NOMO-1 treated with DMSO at 0.1 percent for 48 hours (cell line): ENCODE measurements at regions not wholly inside any gene's neighbourhood (a gene's known extent, or its start where the extent isn't known, plus 50 kb on each side); places are given as distances from the start of the nearest gene placed in this dataset.
"Not testable (repeated sequence)": the region's sequence is repeated elsewhere in the genome, so short reads cannot be mapped to it uniquely, and the experiment has no call there.

Source experiments
- DNase-seq: peaks from one replicate; lab custom pipeline; 2025; ENCODE audit not compliant: unreplicated experiment; lab: John Stamatoyannopoulos, UW

DNA sequence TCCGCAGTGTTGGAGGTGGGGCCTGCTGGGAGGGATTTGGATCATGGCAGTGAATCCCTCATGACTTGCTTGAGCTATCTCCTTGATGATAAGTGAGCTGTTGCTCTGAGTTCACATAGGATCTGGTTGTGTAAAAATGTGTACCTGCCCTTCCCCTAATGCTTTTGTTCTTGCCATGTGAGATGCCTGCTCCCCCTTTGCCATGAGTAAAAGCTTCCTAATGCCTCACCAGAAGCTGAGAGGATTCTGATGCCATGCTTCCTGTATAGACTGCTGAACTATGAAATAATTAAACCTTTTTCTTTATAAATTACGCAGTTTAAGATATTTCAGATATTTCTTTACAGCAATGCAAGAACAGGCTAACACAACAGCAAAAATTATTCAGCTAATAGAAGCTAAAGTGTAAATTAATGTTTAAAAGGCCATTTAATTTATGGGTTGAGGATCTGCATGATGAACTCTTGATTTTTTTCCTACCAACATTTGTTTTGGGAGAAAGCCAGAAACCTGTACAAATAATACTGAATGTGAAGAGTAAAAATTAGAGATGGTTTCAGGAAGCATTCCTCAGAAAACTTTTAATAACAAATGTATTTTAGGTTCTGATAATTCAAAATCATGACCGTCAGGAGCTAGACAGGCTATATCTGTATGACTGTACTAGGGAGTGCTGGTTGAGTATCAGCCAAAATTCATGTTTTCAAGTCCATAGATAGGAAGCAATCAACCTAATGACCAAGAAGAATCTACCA, 177.5 kb upstream of the GRIA4 start:
- DNase-seq: no peak

DNA sequence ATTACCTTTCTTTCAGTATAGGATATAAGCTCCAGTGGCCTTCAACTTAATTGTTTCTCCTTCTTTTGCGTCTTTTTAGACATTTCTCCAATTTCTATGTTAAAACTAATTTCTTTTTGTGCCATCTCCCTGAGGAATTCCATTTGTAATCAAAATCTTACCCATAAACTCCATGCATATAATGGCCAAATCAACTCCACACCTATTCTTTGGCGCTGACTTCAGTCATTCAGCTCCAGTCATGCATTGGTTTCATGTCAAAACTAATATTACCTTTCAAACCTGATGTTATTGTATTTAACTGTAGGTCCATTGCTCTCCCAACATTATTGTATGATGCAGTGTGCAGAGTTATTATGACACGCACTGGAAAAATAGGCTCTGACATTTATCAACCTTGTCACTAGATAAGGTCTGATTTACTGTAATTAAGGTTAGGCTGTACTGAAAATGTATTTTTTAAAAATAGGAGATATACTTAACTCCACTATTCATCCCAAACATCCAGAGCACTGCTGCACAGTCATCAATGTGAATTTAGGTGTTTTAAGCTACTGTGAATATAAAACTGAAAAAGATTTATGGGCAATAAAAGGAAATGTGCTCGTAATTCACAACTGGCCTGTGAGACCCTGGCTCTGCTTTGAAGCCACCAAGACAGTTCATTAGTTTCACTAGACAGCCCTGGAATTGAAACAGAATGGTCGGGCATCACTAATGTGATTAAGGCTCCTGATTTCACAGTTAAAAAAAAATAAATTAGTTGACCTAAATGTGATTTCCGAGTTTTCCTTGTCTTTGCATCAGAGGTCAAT, 180.6 kb upstream of the GRIA4 start:
- no peak for DNase-seq

DNA sequence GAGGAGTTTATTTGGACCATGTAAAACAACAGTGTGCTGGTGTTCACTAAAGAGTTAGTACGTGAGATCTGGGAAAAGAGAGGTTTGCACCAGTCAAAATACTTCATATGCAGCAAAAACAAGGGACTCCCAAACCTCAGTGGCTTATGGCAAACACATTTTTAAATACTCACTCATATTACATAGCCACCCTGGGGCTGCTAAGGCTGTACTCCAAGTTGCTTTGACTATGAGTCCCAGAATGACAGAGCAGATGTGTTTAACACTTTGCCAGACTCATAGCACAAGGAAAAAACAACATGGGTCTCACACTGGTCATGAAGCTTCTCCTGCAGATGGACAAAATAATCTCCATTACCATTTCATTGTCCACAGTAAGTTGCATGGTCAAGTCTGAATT, 202.8 kb upstream of the GRIA4 start:
- DNase-seq: no peak

DNA sequence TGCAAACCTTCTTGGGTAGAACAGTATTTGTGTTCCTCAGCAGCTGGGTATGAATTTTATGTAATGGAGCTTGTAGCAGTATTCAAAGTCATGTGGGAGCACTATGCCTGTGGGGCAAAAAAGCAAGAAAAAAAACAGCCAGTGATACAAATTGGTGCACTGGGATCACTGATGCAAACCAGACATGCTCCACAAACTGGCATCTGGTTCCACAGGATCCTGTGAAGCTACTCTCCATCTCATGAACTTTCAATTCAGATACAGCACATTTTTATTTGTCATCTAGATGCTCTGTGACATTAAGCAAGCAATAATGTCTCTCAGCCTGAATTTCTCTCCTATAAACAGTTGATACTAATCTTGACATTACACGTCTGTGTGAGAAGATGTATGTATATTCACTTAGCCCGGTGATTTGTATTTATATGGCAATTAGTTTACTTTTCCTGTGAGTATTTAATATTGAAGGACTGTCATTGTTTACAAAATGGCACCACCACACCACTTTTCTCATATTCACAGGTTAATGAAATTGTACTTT, 208.5 kb upstream of the GRIA4 start:
- no peak for DNase-seq

DNA sequence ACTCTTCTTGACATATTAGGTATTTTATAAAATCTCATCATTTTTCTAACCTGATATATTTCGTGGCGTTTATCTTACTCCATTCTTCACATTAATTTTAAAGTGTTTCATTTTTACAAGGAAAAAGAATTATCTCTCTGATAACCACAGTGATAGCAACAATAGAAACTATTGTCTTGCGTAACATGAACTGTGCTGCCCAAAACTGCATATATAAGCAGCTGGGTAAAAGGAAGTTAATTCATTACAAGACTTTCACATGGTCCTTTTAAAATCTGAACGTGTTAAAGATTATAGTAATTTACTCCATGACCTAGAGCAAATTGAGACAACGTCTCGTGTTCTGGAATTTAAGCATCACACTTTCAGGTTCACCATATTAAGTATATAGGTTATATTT, 210.4 kb upstream of the GRIA4 start:
- peak; percentile 82 for DNase-seq

DNA sequence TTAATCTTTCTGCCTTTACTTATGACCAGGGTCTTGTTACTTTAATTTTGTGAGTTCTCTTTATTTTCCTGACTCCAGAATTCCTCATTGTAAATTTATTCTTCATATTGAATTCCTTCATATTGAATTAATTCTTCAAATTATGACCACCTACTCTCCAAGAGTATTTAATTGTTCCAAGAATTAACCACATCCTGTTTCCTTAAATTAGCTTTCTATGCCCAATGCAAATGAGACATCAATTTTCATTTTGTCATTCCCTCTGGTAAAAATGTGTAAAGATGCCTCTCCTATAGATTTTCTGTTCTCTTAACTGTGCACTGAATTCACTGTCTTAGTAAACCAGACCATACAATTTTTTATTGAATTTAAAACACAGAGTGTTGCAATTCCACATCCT, 211.2 kb upstream of the GRIA4 start:
- no peak for DNase-seq

DNA sequence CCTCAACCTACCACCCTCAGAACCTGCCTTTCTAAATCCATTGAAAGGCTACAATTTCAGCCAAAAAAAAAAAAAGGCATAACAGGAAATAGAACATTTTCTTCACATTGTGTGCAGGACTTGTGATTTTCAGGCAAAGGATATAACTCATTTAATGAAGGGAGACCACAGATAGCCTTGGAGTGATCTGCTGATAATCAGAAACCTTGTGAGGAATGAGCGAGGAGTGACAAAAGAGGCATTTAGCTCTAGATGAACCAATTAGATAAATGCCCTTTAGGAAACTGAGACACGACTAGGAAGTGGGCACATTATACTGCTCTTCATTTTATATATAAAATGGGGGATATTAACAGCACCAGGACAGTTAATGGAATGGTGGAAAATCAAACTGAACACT, 216.5 kb upstream of the GRIA4 start:
- no peak for DNase-seq

DNA sequence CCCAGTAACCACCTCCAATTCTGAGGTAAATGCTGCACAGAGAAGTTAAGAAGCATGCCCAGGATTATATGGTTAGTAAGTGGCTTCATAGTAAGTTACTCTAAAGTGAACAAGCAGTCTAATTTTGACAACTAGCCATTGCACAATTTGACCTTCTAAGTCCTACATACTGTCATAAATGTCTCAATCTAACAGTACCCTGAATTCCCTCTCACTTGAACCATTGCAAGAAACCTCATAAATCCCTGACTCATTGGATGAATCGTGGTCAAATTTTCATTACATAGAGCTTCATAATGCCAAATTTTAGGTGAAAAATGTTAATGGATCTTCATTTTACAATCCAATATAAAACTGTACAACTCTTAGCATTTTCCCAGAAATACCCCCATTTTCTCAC, 217.3 kb upstream of the GRIA4 start:
- DNase-seq: peak; percentile 33

DNA sequence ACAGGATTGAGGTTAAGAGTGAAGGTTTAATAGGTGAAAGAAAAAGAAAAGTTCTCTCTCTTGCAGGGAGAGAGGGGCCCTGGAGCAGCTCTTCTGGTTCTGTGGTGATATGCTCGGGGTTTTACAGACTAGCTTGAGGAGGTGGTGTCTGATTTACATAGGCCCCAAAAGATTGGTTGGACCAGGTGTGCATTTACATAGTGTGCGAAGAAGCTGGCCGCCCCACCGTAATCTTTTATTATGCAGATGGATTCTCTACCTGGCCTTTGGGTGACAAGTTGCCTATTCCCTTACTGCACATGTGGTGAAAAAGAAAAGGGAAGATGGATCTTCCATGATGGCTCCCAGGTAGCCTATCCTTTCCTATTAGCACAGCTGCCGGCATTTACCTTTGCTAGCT, 219.9 kb upstream of the GRIA4 start:
- no peak for DNase-seq

DNA sequence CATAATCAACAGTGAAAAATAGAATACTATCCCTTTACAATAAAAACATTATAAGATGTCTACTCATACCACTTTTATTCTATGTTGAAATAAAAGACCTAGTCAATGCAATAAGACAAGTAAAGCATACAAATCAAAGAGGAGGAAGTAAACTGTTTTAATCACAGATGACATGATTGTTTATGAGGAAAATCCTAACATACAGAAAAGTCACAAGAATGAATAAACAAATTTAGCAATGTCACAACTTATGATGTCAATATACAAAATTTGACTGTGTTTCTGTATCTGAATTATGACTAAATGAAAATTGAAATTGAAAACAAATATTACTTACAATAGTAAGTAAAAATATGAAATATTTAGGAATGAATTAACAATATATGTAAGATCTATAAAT, 221.9 kb upstream of the GRIA4 start:
- DNase-seq: no peak

DNA sequence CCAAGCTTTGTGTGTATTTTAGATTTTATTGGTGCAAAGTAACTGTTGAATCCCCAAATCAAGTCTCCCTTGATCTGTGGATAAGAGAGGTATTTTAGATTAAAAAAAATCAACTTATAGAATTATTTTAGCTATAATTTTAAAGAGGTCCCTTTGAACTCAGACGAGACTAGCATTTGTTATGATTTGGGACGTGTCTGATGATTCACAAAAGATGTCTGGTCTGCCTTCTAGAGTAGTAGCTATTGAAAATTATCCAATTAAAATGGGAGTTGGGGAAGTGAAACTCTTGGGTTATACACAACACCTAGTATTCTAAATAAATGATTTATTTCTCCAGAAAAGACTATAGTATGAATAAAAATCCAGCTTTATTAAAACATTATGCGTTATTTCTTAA, 227.9 kb upstream of the GRIA4 start:
- DNase-seq: peak; percentile 66

DNA sequence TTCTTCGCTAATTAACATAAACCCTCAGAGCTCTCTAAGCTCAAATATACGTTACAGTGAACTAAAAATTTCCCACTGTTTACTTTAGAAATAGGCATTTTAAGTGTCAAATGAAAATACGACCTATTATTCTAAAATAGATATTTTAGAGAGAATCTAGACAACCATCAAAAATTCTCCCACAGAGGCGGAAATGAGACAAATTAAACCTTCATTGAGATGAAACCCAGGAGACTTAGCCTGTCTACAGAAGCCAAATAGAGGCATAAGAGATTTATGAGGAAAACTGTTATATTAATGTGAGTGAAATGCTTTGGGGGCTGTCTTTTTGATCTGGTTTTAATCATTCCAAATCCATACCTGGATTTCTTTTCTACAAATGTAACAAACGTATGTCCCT, 232.0 kb upstream of the GRIA4 start:
- no peak for DNase-seq

DNA sequence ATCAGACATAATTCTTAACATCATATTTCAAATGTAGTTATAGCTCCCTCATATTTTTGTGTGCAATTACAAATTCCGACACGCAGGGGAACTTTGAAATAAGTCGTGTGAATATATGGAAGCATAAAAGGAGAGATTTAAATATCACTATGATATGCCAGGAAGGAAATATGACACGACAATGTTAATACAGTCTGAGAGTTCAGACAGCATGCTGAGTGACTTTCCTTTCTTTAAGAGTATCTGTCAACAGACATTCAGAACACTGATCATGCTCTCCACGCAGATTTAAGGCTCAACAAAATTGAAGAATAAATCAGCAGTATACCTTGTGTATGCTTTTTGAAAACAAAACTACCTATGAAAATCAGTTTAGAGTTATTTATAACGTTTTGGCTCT, 232.6 kb upstream of the CARD18 start:
- no peak for DNase-seq

DNA sequence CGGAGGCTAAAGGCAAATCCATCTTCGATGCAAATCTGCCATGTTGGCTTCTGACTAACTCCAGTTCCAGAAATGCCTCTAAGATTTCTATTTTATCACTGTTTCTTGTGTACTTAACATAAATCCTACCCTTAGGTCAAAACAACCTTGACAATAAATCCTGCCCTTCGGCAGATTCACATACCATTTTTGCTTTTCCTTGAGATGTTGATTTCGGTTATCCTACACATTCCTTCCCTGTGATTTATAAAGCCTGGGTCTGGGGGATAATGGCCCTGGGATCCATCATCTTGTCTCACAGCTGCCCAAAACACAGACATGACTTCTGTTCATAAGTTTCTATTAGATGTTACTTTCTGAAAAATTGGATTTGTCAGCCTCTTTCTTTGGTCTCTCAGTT, 231.7 kb upstream of the CARD18 start:
- DNase-seq: no peak

DNA sequence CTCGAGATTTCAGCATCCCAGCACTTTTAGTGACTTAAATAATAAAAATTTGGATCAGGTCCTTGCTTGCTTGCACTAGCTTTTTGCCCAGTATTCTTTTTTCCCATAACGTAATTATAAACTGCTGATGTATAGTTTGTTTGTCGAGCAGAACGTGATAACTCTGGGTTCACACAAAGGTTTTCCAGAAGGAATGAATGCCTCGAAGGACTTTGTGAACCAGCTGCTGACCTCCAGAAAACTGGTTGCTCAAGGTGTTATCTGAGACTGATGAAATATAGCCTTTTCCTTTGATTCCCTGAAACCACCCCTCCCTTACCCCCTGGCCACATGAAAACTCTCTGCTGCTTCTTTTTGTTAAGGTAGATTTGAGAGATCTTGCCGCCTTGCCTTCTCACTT, 229.1 kb upstream of the CARD18 start:
- no peak for DNase-seq

DNA sequence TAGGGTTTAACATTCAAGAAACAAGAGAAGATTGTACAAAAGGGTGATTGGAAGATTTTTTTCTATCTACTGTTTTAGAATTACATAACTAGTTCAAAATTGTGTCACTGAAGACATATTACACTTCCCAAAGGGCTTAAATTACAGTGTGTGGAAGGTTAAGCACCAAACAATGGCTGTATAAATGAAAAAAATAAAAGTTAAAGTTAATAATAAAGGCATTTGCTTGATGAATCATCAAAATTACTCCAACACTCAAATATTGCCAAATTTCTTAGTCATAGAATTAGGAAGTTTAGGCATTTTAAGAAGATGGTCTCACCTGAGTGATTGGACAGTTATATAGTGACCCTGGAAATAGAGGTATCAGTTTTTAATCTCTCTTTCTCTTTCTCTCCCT, 227.6 kb upstream of the CARD18 start:
- no peak for DNase-seq

DNA sequence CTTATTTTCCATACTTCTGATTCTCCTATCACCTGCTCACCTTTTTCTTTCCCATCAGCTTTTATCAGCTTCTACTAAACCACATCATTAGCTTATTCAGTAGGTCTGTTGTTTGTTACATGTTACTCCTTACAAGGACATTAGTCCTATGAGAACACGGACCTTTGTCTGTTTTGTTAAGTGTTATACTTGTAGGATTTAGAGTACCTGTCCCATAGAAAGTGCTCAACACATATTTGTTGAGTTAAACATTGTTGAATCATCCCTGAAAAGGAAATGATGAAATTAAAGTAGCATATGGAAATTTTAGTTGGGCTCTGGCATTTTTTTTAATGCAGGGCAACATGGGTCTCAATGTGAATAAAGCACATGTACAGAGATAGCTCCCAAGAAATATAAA, 222.1 kb upstream of the CARD18 start:
- no peak for DNase-seq

DNA sequence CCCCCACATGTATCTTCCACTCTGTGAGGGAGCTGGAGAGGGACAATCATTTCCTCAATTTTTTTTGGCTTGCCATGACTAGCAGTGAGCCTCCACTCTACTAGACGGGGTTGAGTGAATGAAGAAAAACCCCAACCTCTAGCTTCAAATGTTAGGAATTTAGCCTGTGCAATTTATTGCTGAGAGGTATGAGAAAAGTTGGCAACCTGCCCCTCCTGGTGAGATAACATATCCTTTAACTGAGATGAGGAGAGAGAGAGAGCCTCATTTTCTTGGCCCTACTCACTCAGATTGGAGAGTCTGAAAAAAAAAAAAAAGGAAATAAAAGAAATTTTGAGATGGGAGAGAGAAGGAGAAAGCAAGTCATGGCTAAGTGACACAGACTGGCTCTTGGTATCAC, 218.2 kb upstream of the CARD18 start:
- DNase-seq: no peak

DNA sequence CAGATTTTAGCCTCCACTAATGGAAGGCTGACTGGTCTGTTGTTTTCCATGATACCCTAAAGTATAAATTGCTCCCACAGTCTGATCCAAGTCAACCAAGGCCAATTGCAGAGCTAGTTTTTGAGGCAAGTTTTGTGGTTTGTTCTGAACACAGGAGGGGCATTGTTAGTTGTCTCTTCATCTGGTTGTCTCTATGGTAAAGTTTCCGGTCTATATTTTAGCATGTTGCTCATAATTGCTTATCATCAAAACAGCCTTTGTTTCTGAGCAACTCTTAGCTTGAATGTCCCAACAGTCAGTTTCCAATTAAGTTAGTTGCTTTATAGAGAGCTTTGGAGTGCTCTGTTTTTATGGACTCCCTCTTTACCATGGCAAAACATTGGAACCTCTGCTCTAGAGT, 217.6 kb upstream of the CARD18 start:
- no peak for DNase-seq

DNA sequence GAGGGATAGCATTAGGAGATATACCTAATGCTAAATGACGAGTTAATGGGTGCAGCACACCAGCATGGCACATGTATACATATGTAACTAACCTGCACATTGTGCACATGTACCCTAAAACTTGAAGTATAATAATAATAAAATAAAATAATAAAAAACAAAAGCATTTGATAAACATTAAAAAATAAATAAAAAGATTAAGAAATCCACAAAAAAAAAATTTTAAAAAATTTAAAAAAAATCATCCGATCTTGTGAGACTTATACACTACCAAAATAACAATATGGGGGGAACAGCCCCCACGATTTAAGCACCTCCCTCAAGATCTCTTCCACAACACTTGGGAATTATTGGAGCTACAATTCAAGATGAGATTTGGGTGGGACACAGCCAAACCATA, 210.3 kb upstream of the CARD18 start:
- not testable (repeated sequence) for DNase-seq

DNA sequence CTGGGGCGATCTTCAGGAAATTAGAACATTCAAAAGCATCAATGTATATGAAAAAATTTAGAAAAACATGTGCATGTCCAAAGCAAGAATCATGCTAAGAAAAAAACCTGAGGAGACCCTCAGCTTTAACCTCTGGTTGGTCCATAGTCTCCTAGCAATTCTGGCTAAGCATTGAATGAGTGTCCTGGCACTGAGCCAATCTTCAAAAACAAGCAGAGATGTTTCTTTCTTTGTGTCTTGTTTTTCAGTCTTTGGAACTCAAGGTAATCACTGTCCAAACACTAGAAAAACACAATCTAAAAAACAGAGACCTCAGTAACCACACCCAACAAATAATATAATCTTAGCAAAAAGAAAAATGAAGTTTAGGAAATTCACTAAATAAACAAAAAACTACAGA, 205.4 kb upstream of the CARD18 start:
- DNase-seq: no peak

DNA sequence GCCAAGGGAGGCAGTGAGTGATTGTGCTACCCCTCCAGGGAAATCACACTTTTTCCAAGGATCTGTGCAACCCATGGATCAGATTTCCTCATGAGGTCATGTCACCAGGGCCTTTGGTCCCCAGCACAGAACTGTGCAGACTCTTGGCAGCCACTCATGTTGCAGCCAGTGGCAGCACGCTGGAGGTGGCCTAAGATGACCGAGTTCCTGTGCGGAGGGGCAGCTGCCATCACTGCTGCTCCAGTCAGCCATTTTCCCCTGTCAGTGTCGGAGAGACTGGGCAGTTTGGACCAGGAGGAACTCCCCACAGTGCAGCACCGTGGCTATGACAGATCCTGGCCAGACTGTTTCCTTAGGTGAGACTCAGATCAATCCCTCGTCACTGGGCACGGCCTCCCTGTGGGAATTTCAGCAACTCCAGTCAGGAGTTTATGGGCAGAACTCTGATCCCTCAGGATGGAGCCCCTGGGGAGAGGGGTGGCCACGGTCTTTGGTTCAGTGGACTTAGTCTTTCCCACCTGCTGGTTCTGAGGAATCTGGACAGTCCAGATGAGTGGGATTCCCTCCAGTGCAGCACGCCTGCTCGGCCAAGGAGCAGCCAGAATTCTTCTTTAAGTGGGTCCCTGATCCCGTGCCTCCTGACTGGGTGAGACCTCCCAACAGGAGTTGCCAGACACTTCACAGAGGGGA, 194.6 kb upstream of the CARD18 start:
- no peak for DNase-seq
